Left renal pelvis (tissue), 4 donors: ENCODE measurements at regions not wholly inside any gene's neighbourhood (a gene's known extent, or its start where the extent isn't known, plus 50 kb on each side); places are given as distances from the start of the nearest gene placed in this dataset.
"Not testable (repeated sequence)": the region's sequence is repeated elsewhere in the genome, so short reads cannot be mapped to it uniquely, and the experiment has no call there.

Experiments
- DNase-seq, 4 donors: peaks; one replicate each; pipeline ENCODE4 v3.0.0-alpha.2; 2013; ENCODE audit warnings: low read depth in 4 of 4, low spot score in 3 of 4

- no peak for DNase-seq
These were observed 280.6 kb upstream of the DEFB112 start for GRCh38 chr6:50330347-50330746.

GRCh38 chr6:50330963-50331362, 281.2 kb upstream of the DEFB112 start:
- no peak for DNase-seq

- no peak for DNase-seq
These were observed 284.0 kb upstream of the DEFB112 start for GRCh38 chr6:50333696-50334095.

- no peak for DNase-seq
These were observed 287.9 kb upstream of the DEFB112 start for GRCh38 chr6:50337532-50338122.

GRCh38 chr6:50353603-50354002, 303.9 kb upstream of the DEFB112 start:
- DNase-seq = no peak

- DNase-seq = no peak
These were observed 308.4 kb upstream of the DEFB112 start for GRCh38 chr6:50358113-50358512.

GRCh38 chr6:50361641-50362331, 312.1 kb upstream of the DEFB112 start:
- DNase-seq = no peak

- DNase-seq = no peak
These were observed 313.0 kb upstream of the DEFB112 start for GRCh38 chr6:50362706-50363105.

GRCh38 chr6:50369996-50370395, 320.3 kb upstream of the DEFB112 start:
- no peak for DNase-seq

GRCh38 chr6:50380406-50381098, 330.8 kb upstream of the DEFB112 start:
- DNase-seq = no peak

GRCh38 chr6:50381099-50381415, 331.3 kb upstream of the DEFB112 start:
- DNase-seq = no peak

- no peak for DNase-seq
These were observed 322.9 kb upstream of the TFAP2D start for GRCh38 chr6:50390416-50390815.

GRCh38 chr6:50394139-50394538, 319.2 kb upstream of the TFAP2D start:
- not testable (repeated sequence) for DNase-seq

- DNase-seq = no peak
These were observed 308.7 kb upstream of the TFAP2D start for GRCh38 chr6:50404643-50405042.

GRCh38 chr6:50410579-50410978, 302.7 kb upstream of the TFAP2D start:
- DNase-seq = no peak

- not testable (repeated sequence) for DNase-seq
These were observed 292.3 kb upstream of the TFAP2D start for GRCh38 chr6:50421041-50421440.

- no peak for DNase-seq
These were observed 286.1 kb upstream of the TFAP2D start for GRCh38 chr6:50427267-50427666.

- no peak for DNase-seq
These were observed 275.4 kb upstream of the TFAP2D start for GRCh38 chr6:50437901-50438300.

GRCh38 chr6:50442531-50443040, 270.7 kb upstream of the TFAP2D start:
- peak in 1 of 4 donors; percentile 2 for DNase-seq

GRCh38 chr6:50443144-50443543, 270.2 kb upstream of the TFAP2D start:
- DNase-seq = no peak

GRCh38 chr6:50449128-50449527, 264.2 kb upstream of the TFAP2D start:
- no peak for DNase-seq

GRCh38 chr6:50451826-50452400, 261.4 kb upstream of the TFAP2D start:
- DNase-seq = no peak
